ENCODE measurements at regions not wholly inside any gene's neighbourhood (a gene's known extent, or its start where the extent isn't known, plus 50 kb on each side); places are given as distances from the start of the nearest gene placed in this dataset.

GRCh38 chr15:96067677-96068076 is 262.8 kb upstream of the NR2F2 start:
- in situ Hi-C loops (cut with MboI; ENCODE audit: low sequenced_read_pairs, unreplicated experiment), result no loop called here
- TF ChIP-seq, protein P1, sequence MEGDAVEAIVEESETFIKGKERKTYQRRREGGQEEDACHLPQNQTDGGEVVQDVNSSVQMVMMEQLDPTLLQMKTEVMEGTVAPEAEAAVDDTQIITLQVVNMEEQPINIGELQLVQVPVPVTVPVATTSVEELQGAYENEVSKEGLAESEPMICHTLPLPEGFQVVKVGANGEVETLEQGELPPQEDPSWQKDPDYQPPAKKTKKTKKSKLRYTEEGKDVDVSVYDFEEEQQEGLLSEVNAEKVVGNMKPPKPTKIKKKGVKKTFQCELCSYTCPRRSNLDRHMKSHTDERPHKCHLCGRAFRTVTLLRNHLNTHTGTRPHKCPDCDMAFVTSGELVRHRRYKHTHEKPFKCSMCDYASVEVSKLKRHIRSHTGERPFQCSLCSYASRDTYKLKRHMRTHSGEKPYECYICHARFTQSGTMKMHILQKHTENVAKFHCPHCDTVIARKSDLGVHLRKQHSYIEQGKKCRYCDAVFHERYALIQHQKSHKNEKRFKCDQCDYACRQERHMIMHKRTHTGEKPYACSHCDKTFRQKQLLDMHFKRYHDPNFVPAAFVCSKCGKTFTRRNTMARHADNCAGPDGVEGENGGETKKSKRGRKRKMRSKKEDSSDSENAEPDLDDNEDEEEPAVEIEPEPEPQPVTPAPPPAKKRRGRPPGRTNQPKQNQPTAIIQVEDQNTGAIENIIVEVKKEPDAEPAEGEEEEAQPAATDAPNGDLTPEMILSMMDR (IDR thresholded peaks at IDR 0.05; ENCODE audit: borderline replicate concordance, control extremely low read depth, extremely low read depth, insufficient read depth, missing control alignments), result no peak
- DNase-seq (ENCODE audit: low spot score), result no peak

DNA sequence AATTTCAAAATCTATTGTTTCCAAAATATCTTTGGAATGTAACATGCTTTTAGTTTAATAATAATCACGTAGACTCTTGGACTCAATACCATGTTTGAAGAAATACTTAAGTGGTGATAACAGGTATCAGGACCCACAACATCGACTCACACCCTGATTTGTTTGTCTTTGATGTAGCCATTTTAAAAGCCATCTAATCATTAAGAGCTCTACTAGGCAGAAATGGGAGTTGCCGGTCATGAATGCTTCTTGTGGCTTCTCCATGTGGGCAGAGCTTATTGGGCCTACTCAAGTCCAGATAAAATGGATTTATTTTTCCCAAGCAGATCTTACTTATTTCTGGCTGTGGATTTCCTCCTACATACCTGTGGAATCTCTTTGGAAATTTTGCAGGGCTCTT is 261.6 kb upstream of the NR2F2 start:
- in situ Hi-C loops (cut with MboI; ENCODE audit: low sequenced_read_pairs, unreplicated experiment), result no loop called here
- TF ChIP-seq, protein P1 (IDR thresholded peaks at IDR 0.05; ENCODE audit: borderline replicate concordance, control extremely low read depth, extremely low read depth, insufficient read depth, missing control alignments), result no peak
- no peak for DNase-seq (ENCODE audit: low spot score)

DNA sequence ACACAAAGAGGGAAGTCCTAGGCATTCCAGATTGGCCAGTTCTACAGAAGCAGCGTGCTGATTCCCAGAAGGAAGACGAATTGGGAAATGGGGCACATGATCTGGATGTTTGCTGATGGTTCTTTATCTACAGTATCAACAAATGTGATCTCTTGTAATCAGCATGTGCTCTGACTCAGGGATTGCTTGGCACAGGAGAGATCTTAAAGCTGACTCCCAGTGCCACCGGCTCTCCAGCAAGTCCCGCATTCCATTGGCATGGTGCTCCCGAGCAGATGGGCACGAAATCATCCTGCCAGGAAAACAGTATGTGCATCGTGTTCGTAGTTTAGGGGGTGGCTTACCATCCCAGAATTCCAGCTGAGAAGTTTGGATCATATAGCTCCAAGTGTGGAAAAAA is 259.9 kb upstream of the NR2F2 start:
- in situ Hi-C loops (cut with MboI; ENCODE audit: low sequenced_read_pairs, unreplicated experiment), result no loop called here
- no peak for DNase-seq (ENCODE audit: low spot score)
- TF ChIP-seq, protein P1 (IDR thresholded peaks at IDR 0.05; ENCODE audit: borderline replicate concordance, control extremely low read depth, extremely low read depth, insufficient read depth, missing control alignments), result no peak

- TF ChIP-seq, protein P1 (IDR thresholded peaks at IDR 0.05; ENCODE audit: borderline replicate concordance, control extremely low read depth, extremely low read depth, insufficient read depth, missing control alignments), result no peak
- in situ Hi-C loops (cut with MboI; ENCODE audit: low sequenced_read_pairs, unreplicated experiment), result no loop called here
- DNase-seq (ENCODE audit: low spot score), result no peak
These were observed 257.7 kb upstream of the NR2F2 start for GRCh38 chr15:96072821-96073220.

DNA sequence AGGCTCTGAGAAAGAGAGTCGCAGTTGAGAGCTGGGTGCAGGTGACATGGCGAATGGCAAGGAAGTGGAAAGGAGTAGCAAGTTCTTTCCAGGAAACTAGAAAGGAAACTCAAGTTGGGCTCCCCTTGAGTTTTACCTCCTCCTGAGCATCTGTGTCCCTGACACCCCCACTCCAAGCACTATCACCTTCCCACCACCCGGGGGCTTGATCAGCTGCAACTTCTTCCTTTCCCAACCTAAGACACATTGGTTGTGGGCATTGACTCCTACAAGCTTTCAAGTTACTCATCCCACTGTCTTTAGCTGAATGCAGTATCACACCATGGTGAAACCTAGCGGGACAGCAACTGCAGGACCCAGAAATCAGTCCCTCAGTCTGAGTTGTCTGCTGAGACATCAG is 256.6 kb upstream of the NR2F2 start:
- in situ Hi-C loops (cut with MboI; ENCODE audit: low sequenced_read_pairs, unreplicated experiment), result no loop called here
- no peak for DNase-seq (ENCODE audit: low spot score)
- TF ChIP-seq, protein P1 (IDR thresholded peaks at IDR 0.05; ENCODE audit: borderline replicate concordance, control extremely low read depth, extremely low read depth, insufficient read depth, missing control alignments), result no peak

GRCh38 chr15:96075895-96076294 is 254.6 kb upstream of the NR2F2 start:
- in situ Hi-C loops (cut with MboI; ENCODE audit: low sequenced_read_pairs, unreplicated experiment), result no loop called here
- TF ChIP-seq, protein P1 (IDR thresholded peaks at IDR 0.05; ENCODE audit: borderline replicate concordance, control extremely low read depth, extremely low read depth, insufficient read depth, missing control alignments), result no peak
- DNase-seq (ENCODE audit: low spot score), result no peak

DNA sequence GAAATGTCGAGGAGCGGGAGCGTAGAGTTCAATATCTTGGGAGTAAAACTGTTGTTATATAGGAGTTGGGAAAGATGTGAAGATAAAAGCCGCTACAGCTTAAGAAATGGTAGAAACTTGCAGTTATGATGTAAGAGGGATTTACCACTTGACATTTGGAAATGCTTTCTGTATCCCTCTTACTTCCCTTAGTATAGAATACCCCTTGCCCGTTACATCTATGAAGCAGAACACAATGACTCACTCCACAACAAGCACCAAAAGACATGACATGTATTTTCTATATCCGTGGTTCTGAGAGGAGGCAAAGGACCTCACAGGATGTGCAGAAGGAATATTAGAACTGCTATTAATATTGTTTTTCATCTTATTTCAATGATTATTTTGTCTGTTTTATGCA is 254.2 kb upstream of the NR2F2 start:
- in situ Hi-C loops (cut with MboI; ENCODE audit: low sequenced_read_pairs, unreplicated experiment), result no loop called here
- TF ChIP-seq, protein P1 (IDR thresholded peaks at IDR 0.05; ENCODE audit: borderline replicate concordance, control extremely low read depth, extremely low read depth, insufficient read depth, missing control alignments), result no peak
- DNase-seq (ENCODE audit: low spot score), result no peak
